HL-60/S4 (cell line): ENCODE measurements at regions not wholly inside any gene's neighbourhood (a gene's known extent, or its start where the extent isn't known, plus 50 kb on each side); places are given as distances from the start of the nearest gene placed in this dataset.

Experiments
- in situ Hi-C: fragments of 300-500 bp; cut with MboI; formaldehyde crosslinking; loops from 2 replicates; pipeline ENCODE4 v1.14.3; 2022; ENCODE audit warnings: low sequenced_read_pairs

GRCh38 chr20:52518735-52519134, 327.2 kb upstream of the ZFP64 start:
- in situ Hi-C loops = no loop called here

GRCh38 chr20:52515877-52516276, 324.3 kb upstream of the ZFP64 start:
- in situ Hi-C loops = no loop called here

- in situ Hi-C loops = no loop called here
Measured at GRCh38 chr20:52500157-52500556, 308.6 kb upstream of the ZFP64 start.

- in situ Hi-C loops = no loop called here
Measured at GRCh38 chr20:52497731-52498130, 306.2 kb upstream of the ZFP64 start.

GRCh38 chr20:52496191-52496590, 304.6 kb upstream of the ZFP64 start:
- in situ Hi-C loops = no loop called here

- in situ Hi-C loops = no loop called here
Measured at GRCh38 chr20:52494244-52494643, 302.7 kb upstream of the ZFP64 start.

- in situ Hi-C loops = no loop called here
Measured at GRCh38 chr20:52493171-52493721, 301.7 kb upstream of the ZFP64 start.

- in situ Hi-C loops = no loop called here
Measured at GRCh38 chr20:52490711-52491430, 299.3 kb upstream of the ZFP64 start.

- in situ Hi-C loops = no loop called here
Measured at GRCh38 chr20:52484438-52484837, 292.9 kb upstream of the ZFP64 start.

- in situ Hi-C loops = no loop called here
Measured at GRCh38 chr20:52483382-52483781, 291.8 kb upstream of the ZFP64 start.

- in situ Hi-C loops = no loop called here
Measured at GRCh38 chr20:52482044-52482443, 290.5 kb upstream of the ZFP64 start.

- in situ Hi-C loops = no loop called here
Measured at GRCh38 chr20:52481443-52481842, 289.9 kb upstream of the ZFP64 start.

GRCh38 chr20:52476074-52476750, 284.6 kb upstream of the ZFP64 start:
- in situ Hi-C loops = no loop called here

GRCh38 chr20:52473186-52473585, 281.6 kb upstream of the ZFP64 start:
- in situ Hi-C loops = no loop called here

GRCh38 chr20:52470561-52470960, 279.0 kb upstream of the ZFP64 start:
- in situ Hi-C loops = no loop called here

- in situ Hi-C loops = no loop called here
Measured at GRCh38 chr20:52469128-52469527, 277.5 kb upstream of the ZFP64 start.

- in situ Hi-C loops = no loop called here
Measured at GRCh38 chr20:52465991-52466390, 274.4 kb upstream of the ZFP64 start.

GRCh38 chr20:52461582-52461981, 270.0 kb upstream of the ZFP64 start:
- in situ Hi-C loops = no loop called here

GRCh38 chr20:52459150-52459549, 267.6 kb upstream of the ZFP64 start:
- in situ Hi-C loops = no loop called here

GRCh38 chr20:52457826-52458225, 266.2 kb upstream of the ZFP64 start:
- in situ Hi-C loops = no loop called here

- in situ Hi-C loops = no loop called here
Measured at GRCh38 chr20:52454660-52455059, 263.1 kb upstream of the ZFP64 start.

- in situ Hi-C loops = no loop called here
Measured at GRCh38 chr20:52448513-52449232, 257.1 kb upstream of the ZFP64 start.
